GM12865 (cell line): ENCODE measurements at regions not wholly inside any gene's neighbourhood (a gene's known extent, or its start where the extent isn't known, plus 50 kb on each side); places are given as distances from the start of the nearest gene placed in this dataset.

Experiments used
- DNase-seq: peaks from one replicate; pipeline ENCODE4 v3.0.0; 2010; ENCODE audit warnings: low read depth
- H3K4me3 ChIP-seq: 2 replicates; pipeline ENCODE4 v1.5.1; 2011; ENCODE audit warnings: mild to moderate bottlenecking, low read depth, low read length, control low read depth
- CTCF ChIP-seq: IDR thresholded peaks from 2 replicates; pipeline ENCODE4 v1.5.1; 2011; ENCODE audit warnings: low read length, control low read depth, low read depth, inconsistent platforms; ENCODE audit not compliant: insufficient read depth; ENCODE audit errors: missing control alignments

- no peak for TF ChIP-seq CTCF
- H3K4me3 ChIP-seq, result no peak overlapping the region
- no peak for DNase-seq
Observed at GRCh38 chr12:46462641-46463355, 90.2 kb upstream of the SLC38A2 start.

DNA sequence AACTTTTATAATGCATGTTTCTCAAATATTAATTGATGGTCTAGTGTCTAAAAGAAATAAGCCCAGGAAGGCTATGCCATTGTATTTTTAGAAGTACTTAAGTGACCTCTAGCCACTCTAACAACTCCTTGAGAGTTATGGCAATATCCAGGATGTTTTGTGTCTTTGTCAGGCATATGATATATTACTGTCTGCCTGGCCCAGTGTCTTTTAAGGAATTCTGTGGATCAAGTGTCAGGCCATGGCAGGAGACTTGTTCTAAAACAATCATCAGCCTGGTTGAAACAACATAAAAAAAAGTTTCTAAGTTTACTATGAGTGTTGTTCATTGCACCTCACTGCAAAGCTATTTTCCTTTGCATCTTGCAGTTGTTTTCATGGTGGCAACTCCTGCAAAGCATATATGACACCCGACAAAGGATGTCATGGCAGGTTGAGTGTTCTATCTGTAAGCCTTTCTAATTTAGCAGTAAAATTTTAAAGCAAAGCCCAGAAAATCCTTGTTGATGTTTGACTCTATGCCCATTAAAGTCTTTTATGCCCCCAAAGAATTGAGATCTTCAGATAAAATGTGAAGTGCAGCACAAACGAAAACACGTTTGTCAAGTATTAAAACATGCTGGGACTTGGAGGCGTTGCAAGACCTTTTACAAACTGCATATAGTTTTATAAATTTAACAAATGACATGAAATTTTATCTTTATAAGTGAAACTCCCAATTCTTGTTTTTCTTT, 89.5 kb upstream of the SLC38A2 start:
- no peak for TF ChIP-seq CTCF
- DNase-seq, result no peak
- H3K4me3 ChIP-seq, result no peak overlapping the region

GRCh38 chr12:46461459-46461858, 88.9 kb upstream of the SLC38A2 start:
- TF ChIP-seq CTCF, result no peak
- DNase-seq, result no peak
- H3K4me3 ChIP-seq, result no peak overlapping the region

- no peak for TF ChIP-seq CTCF
- DNase-seq, result no peak
- no peak overlapping the region for H3K4me3 ChIP-seq
Observed at GRCh38 chr12:46460682-46461210, 88.2 kb upstream of the SLC38A2 start.

DNA sequence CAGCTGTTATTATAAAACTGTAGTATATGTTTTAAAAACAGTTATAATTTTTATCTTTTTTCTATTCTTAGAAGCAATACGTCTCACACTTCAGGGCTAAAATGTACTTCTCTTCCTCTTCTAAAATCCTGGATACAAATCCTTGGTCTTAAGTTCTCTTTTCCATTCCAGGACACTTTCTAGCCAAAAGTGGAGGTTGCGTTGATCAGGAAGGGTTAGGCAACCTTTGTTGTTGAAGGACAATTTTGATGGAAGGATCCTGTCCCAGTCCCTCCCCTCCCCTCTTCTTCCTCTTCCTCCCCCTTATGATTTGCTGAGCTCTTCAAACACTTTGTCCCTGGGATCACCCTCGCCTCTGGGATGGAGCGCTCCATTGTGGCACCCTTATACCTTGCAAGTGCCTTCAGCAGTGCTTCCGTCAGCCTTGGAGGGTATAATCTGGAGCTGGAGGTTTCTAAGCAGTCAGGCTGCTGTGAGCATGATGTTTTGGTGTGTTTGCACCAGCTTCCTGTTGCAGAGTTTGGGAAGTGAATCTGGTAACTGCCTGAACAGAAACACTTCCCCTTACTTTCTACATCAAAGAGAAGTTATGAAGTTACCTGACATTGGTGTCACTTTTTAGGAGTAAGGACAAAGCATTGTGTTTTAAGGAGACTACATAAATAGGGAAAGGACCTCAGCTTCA, 87.4 kb upstream of the SLC38A2 start:
- no peak overlapping the region for H3K4me3 ChIP-seq
- TF ChIP-seq CTCF, result no peak
- peak; percentile 24 for DNase-seq

- no peak for TF ChIP-seq CTCF
- DNase-seq, result no peak
- H3K4me3 ChIP-seq, result no peak overlapping the region
Observed at GRCh38 chr12:46459111-46459510, 86.5 kb upstream of the SLC38A2 start.
